Astrocyte of the cerebellum (primary cell): ENCODE measurements at regions not wholly inside any gene's neighbourhood (a gene's known extent, or its start where the extent isn't known, plus 50 kb on each side); places are given as distances from the start of the nearest gene placed in this dataset.
A peak's percentile ranks its signal among the peaks of the same experiment; 100 is the strongest.

Experiments used
- DNase-seq: peaks from one replicate; pipeline ENCODE4 v3.0.0-alpha.2; 2011; ENCODE audit warnings: low read depth
- H3K4me3 ChIP-seq: 2 replicates; pipeline ENCODE4 v1.5.1; 2011; ENCODE audit warnings: mild to moderate bottlenecking, low read depth, low read length, moderate library complexity
- in situ Hi-C: cut with HindIII; loops from 2 replicates; pipeline ENCODE4 v1.10.0; 2017; ENCODE audit warnings: low sequenced_read_pairs
- TF ChIP-seq, protein P1 (sequence below): IDR thresholded peaks from 2 replicates; pipeline ENCODE4 v1.5.1; 2012; ENCODE audit warnings: low read length, low read depth, moderate library complexity, mild to moderate bottlenecking; ENCODE audit errors: missing control alignments

- no peak overlapping the region for H3K4me3 ChIP-seq
- DNase-seq = peak; percentile 4
- in situ Hi-C loops = no loop called here
- TF ChIP-seq, protein P1, sequence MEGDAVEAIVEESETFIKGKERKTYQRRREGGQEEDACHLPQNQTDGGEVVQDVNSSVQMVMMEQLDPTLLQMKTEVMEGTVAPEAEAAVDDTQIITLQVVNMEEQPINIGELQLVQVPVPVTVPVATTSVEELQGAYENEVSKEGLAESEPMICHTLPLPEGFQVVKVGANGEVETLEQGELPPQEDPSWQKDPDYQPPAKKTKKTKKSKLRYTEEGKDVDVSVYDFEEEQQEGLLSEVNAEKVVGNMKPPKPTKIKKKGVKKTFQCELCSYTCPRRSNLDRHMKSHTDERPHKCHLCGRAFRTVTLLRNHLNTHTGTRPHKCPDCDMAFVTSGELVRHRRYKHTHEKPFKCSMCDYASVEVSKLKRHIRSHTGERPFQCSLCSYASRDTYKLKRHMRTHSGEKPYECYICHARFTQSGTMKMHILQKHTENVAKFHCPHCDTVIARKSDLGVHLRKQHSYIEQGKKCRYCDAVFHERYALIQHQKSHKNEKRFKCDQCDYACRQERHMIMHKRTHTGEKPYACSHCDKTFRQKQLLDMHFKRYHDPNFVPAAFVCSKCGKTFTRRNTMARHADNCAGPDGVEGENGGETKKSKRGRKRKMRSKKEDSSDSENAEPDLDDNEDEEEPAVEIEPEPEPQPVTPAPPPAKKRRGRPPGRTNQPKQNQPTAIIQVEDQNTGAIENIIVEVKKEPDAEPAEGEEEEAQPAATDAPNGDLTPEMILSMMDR = peak; percentile 75
Measured at GRCh38 chr1:111032295-111032897, 68.7 kb upstream of the LRIF1 start.

DNA sequence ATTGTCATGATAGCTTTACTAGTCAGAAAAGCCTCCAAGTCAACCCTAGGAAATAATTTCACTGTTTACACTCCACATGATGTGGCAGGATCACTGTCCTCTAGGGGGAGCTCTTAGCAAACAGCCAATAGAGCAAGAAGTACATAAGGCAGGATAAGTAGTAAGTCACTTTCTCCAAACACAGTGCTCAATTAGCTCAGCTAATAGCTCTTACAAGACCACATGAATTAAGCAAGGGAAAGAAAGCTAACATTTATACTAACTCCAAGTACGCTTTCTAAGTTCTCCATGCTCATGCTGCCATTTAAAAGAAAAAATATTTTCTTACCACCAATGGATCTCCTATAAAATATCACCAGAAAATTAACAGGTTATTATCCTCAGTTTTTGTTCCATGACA, 66.9 kb upstream of the LRIF1 start:
- TF ChIP-seq, protein P1 = peak; percentile 78
- in situ Hi-C loops = no loop called here
- peak; percentile 4 for DNase-seq
- no peak overlapping the region for H3K4me3 ChIP-seq

- no peak for DNase-seq
- TF ChIP-seq, protein P1 = no peak
- no peak overlapping the region for H3K4me3 ChIP-seq
- in situ Hi-C loops = no loop called here
Measured at GRCh38 chr1:111025109-111025508, 61.4 kb upstream of the LRIF1 start.

GRCh38 chr1:111015222-111015621, 51.5 kb upstream of the LRIF1 start:
- DNase-seq = no peak
- in situ Hi-C loops = no loop called here
- H3K4me3 ChIP-seq = no peak overlapping the region
- TF ChIP-seq, protein P1 = no peak
